Peyer's patch (tissue), 4 donors: ENCODE measurements at regions not wholly inside any gene's neighbourhood (a gene's known extent, or its start where the extent isn't known, plus 50 kb on each side); places are given as distances from the start of the nearest gene placed in this dataset.

Experiments
- POLR2A ChIP-seq, 2 donors: fragments of 450-650 bp; IDR thresholded peaks; one replicate each; pipeline ENCODE4 v1.5.1; 2017; ENCODE audit warnings: antibody characterized with exemption in 2 of 2, mild to moderate bottlenecking in 2 of 2, moderate library complexity in 2 of 2
- TF ChIP-seq, protein P1 (sequence below), 6 experiments: fragments of 450-650 bp in 4 of 6; fragments of 200-600 bp in 2 of 6; sonication (generic) in 1 of 6; IDR thresholded peaks; one replicate each; pipeline ENCODE4 v1.5.1; 2017 to 2019; ENCODE audit warnings: antibody characterized with exemption in 6 of 6, mild to moderate bottlenecking in 3 of 6, moderate library complexity in 1 of 6

DNA sequence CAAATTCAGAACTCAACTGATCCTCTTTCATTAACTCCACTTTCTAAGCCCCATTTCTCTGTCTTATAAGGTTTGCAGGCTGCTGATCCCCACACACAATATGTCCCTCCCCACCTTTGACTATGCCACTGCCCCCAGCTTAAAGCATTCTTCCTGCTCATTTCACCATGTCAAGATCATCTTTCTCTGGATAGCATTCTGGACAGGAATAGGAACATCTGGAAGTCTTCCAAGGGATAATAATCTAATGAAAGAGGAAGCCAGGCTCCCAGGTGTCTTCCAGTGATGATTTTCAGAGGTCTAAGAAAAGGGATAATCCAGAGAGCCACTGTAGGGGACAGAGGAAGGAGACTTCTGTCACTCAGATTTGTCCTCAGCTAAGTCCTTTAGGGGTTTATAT lies 54.6 kb upstream of the GALNT15 start:
- TF ChIP-seq, protein P1, sequence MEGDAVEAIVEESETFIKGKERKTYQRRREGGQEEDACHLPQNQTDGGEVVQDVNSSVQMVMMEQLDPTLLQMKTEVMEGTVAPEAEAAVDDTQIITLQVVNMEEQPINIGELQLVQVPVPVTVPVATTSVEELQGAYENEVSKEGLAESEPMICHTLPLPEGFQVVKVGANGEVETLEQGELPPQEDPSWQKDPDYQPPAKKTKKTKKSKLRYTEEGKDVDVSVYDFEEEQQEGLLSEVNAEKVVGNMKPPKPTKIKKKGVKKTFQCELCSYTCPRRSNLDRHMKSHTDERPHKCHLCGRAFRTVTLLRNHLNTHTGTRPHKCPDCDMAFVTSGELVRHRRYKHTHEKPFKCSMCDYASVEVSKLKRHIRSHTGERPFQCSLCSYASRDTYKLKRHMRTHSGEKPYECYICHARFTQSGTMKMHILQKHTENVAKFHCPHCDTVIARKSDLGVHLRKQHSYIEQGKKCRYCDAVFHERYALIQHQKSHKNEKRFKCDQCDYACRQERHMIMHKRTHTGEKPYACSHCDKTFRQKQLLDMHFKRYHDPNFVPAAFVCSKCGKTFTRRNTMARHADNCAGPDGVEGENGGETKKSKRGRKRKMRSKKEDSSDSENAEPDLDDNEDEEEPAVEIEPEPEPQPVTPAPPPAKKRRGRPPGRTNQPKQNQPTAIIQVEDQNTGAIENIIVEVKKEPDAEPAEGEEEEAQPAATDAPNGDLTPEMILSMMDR (IDR thresholded peaks at IDR 0.05), result no peak
- TF ChIP-seq POLR2A (IDR thresholded peaks at IDR 0.05), result no peak
